ENCODE measurements at regions not wholly inside any gene's neighbourhood (a gene's known extent, or its start where the extent isn't known, plus 50 kb on each side); places are given as distances from the start of the nearest gene placed in this dataset.

GRCh38 chr4:144310535-144310934 lies 170.0 kb upstream of the GYPA start:
- FAIRE-seq: no peak
- DNase-seq (ENCODE audit: insufficient read length): no peak
- TF ChIP-seq POLR2AphosphoS5 (IDR thresholded peaks at IDR 0.05; ENCODE audit: low read depth, low read length) (no peak), POLR2A (IDR thresholded peaks at IDR 0.05; ENCODE audit: low read depth, low read length) (no peak), TAF1 (IDR thresholded peaks at IDR 0.05; ENCODE audit: borderline replicate concordance, low read depth, low read length) (no peak)

- FAIRE-seq (no peak), DNase-seq (ENCODE audit: insufficient read length) (no peak)
- TF ChIP-seq POLR2A (IDR thresholded peaks at IDR 0.05; ENCODE audit: low read depth, low read length) (no peak), POLR2AphosphoS5 (IDR thresholded peaks at IDR 0.05; ENCODE audit: low read depth, low read length) (no peak), TAF1 (IDR thresholded peaks at IDR 0.05; ENCODE audit: borderline replicate concordance, low read depth, low read length) (no peak)
These were observed 172.9 kb upstream of the GYPA start for GRCh38 chr4:144313370-144313769.

GRCh38 chr4:144316869-144317268 lies 176.4 kb upstream of the GYPA start:
- TF ChIP-seq POLR2AphosphoS5 (IDR thresholded peaks at IDR 0.05; ENCODE audit: low read depth, low read length) (no peak), POLR2A (IDR thresholded peaks at IDR 0.05; ENCODE audit: low read depth, low read length) (no peak), TAF1 (IDR thresholded peaks at IDR 0.05; ENCODE audit: borderline replicate concordance, low read depth, low read length) (no peak)
- FAIRE-seq (peak; percentile 50), DNase-seq (ENCODE audit: insufficient read length) (no peak)

DNA sequence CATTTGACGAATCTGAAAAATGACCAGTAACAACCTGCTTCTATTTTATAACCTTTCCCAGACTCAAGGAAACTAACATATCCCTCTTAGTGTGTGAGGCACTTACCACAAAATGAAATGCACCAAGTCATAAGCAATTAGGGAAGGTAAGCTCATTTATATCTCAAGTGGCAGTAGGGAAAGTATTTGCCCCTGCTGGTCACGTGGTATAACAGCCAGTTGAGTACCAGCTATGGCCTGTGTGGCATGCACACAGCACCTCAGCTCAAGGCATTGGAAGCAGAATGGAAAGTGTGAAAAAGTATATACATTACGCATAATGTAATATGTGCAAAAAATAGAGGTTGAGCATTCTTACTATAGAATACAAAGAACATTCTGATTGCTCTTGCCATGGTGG lies 178.3 kb upstream of the GYPA start:
- no peak for FAIRE-seq
- DNase-seq (ENCODE audit: insufficient read length): no peak
- TF ChIP-seq TAF1 (IDR thresholded peaks at IDR 0.05; ENCODE audit: borderline replicate concordance, low read depth, low read length): no peak
- no peak for TF ChIP-seq POLR2AphosphoS5 (IDR thresholded peaks at IDR 0.05; ENCODE audit: low read depth, low read length)
- TF ChIP-seq POLR2A (IDR thresholded peaks at IDR 0.05; ENCODE audit: low read depth, low read length): no peak

GRCh38 chr4:144336633-144337032 lies 196.1 kb upstream of the GYPA start:
- no peak for FAIRE-seq
- no peak for DNase-seq (ENCODE audit: insufficient read length)
- TF ChIP-seq POLR2A (IDR thresholded peaks at IDR 0.05; ENCODE audit: low read depth, low read length): no peak
- no peak for TF ChIP-seq TAF1 (IDR thresholded peaks at IDR 0.05; ENCODE audit: borderline replicate concordance, low read depth, low read length)
- TF ChIP-seq POLR2AphosphoS5 (IDR thresholded peaks at IDR 0.05; ENCODE audit: low read depth, low read length): no peak

DNA sequence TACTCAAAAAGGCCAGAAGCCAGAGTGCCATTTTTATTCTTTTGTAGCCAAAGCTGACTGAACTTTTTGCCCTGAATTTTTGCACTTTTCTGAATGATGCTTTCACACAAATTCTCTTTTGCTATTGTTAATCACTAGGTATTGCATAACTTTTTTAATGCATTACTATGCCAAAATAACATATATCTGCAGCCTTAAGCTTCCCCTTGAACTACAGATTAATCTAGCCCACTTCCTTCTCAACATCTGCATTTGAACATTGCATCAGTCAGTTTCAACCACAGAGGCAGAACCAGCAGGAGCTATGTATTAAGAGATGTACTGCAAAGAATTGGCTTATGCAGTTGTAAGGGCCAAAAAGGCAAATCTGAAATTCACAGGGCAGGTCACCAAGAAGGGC lies 197.6 kb upstream of the GYPA start:
- DNase-seq (ENCODE audit: insufficient read length) (no peak), FAIRE-seq (no peak)
- TF ChIP-seq POLR2A (IDR thresholded peaks at IDR 0.05; ENCODE audit: low read depth, low read length) (no peak), TAF1 (IDR thresholded peaks at IDR 0.05; ENCODE audit: borderline replicate concordance, low read depth, low read length) (no peak), POLR2AphosphoS5 (IDR thresholded peaks at IDR 0.05; ENCODE audit: low read depth, low read length) (no peak)

DNA sequence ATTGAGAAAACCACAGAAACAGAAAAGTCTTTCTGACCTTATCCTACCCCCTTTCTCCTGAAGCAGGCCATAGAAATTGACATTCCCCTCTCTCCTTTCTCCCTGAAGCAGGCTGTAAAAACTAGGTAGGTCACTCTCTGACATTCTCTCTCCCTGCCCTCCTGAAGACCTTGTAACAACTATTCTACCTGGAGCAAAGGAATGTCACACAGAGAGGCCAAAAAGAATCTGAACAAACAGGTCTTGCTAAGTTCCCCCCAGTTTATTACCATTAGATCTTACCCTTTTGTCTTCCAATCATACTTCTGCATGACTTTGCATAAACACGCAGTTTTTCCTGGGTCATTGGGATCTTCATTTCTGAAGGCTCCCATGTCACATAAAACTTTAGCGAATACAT lies 198.3 kb upstream of the GYPA start:
- FAIRE-seq: no peak
- no peak for DNase-seq (ENCODE audit: insufficient read length)
- TF ChIP-seq TAF1 (IDR thresholded peaks at IDR 0.05; ENCODE audit: borderline replicate concordance, low read depth, low read length): no peak
- TF ChIP-seq POLR2A (IDR thresholded peaks at IDR 0.05; ENCODE audit: low read depth, low read length): no peak
- TF ChIP-seq POLR2AphosphoS5 (IDR thresholded peaks at IDR 0.05; ENCODE audit: low read depth, low read length): no peak

- no peak for FAIRE-seq
- TF ChIP-seq TAF1 (IDR thresholded peaks at IDR 0.05; ENCODE audit: borderline replicate concordance, low read depth, low read length): no peak
- no peak for TF ChIP-seq POLR2AphosphoS5 (IDR thresholded peaks at IDR 0.05; ENCODE audit: low read depth, low read length)
- no peak for TF ChIP-seq POLR2A (IDR thresholded peaks at IDR 0.05; ENCODE audit: low read depth, low read length)
- no peak for DNase-seq (ENCODE audit: insufficient read length)
These were observed 200.4 kb upstream of the GYPA start for GRCh38 chr4:144340931-144341330.

- TF ChIP-seq POLR2A (IDR thresholded peaks at IDR 0.05; ENCODE audit: low read depth, low read length): no peak
- no peak for TF ChIP-seq TAF1 (IDR thresholded peaks at IDR 0.05; ENCODE audit: borderline replicate concordance, low read depth, low read length)
- TF ChIP-seq POLR2AphosphoS5 (IDR thresholded peaks at IDR 0.05; ENCODE audit: low read depth, low read length): no peak
- peak; percentile 64 for FAIRE-seq
- DNase-seq (ENCODE audit: insufficient read length): no peak
These were observed 202.6 kb upstream of the GYPA start for GRCh38 chr4:144342949-144343760.

GRCh38 chr4:144347121-144347520 lies 206.6 kb upstream of the GYPA start:
- FAIRE-seq (no peak), DNase-seq (ENCODE audit: insufficient read length) (no peak)

DNA sequence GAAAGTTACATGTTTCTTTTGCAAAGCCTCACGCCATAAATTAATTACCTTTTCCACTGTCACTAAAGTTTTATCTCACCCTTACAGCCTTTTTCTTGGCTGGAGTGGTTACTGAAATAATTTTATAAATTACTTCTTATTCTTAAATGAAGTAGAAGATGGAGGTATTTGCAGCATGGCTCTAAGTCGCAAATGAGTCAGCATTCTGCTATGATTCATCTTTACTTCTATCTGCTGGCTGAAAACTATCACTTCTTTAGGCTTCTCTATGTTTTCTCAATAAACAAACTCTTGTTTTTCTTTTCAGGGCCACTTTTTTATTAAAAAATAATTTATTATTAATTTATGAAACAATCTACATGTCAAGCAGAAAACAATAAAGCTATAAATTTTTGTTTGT lies 210.2 kb upstream of the GYPA start:
- no peak for FAIRE-seq
- no peak for DNase-seq (ENCODE audit: insufficient read length)
- no peak for TF ChIP-seq POLR2A (IDR thresholded peaks at IDR 0.05; ENCODE audit: low read depth, low read length)
- TF ChIP-seq POLR2AphosphoS5 (IDR thresholded peaks at IDR 0.05; ENCODE audit: low read depth, low read length): no peak
- no peak for TF ChIP-seq TAF1 (IDR thresholded peaks at IDR 0.05; ENCODE audit: borderline replicate concordance, low read depth, low read length)

More at GRCh38 chr4:144347121-144347520, 206.6 kb upstream of the GYPA start:
- no peak for TF ChIP-seq POLR2A (IDR thresholded peaks at IDR 0.05; ENCODE audit: low read depth, low read length)
- TF ChIP-seq POLR2AphosphoS5 (IDR thresholded peaks at IDR 0.05; ENCODE audit: low read depth, low read length): no peak
- no peak for TF ChIP-seq TAF1 (IDR thresholded peaks at IDR 0.05; ENCODE audit: borderline replicate concordance, low read depth, low read length)

DNA sequence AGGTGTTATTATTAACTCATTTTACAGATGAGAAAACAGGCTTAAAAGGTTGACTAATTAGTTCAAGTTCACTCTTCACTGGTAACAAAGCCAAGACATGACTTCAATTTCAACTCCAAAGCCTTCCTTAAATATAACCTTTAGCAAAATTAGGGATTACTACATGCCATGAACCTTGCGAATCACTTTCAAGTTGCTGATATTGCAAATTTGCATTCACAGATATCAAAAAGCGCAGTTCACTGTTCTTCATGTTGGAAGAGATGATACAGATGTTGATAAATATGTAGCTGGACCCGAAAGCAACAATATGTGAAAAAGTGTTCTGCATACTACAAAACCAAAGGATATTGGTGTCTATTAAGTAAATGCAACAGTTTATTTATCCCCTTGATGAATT lies 210.8 kb upstream of the GYPA start:
- DNase-seq (ENCODE audit: insufficient read length): no peak
- TF ChIP-seq POLR2A (IDR thresholded peaks at IDR 0.05; ENCODE audit: low read depth, low read length) (no peak), TAF1 (IDR thresholded peaks at IDR 0.05; ENCODE audit: borderline replicate concordance, low read depth, low read length) (no peak), POLR2AphosphoS5 (IDR thresholded peaks at IDR 0.05; ENCODE audit: low read depth, low read length) (no peak)
- FAIRE-seq: no peak

All from GM12892 (cell line).